ENCODE measurements at regions not wholly inside any gene's neighbourhood (a gene's known extent, or its start where the extent isn't known, plus 50 kb on each side); places are given as distances from the start of the nearest gene placed in this dataset.
"Not testable (repeated sequence)": the region's sequence is repeated elsewhere in the genome, so short reads cannot be mapped to it uniquely, and the experiment has no call there.

DNA sequence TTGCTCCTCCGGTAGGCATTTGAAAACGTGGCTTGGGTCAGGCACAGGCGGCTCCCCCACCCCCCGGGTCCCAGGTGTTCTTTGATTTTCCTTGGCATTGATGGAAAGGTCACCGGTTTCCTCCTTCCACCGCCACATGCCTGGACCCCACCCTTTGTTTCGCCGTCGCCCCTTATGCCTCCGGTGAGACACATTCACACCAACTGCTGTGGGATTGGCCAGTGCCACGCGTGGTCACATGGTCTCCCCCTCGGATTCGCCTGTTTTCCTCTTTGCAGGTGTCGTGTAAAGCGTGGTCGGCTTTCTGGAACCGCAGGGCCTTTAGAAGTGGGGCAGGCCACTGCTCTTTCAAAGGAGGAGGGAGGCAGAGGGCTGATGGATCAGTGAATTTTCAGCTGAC, 101.2 kb upstream of the FOXD4L5 start:
- H3K4me3 Mint-ChIP-seq (ENCODE audit: unreplicated experiment) = peak overlapping the region; percentile 78
- not testable (repeated sequence) for H3K4me1 Mint-ChIP-seq (ENCODE audit: unreplicated experiment)

GRCh38 chr9:65385655-65386024, 100.6 kb upstream of the FOXD4L5 start:
- Mint-ChIP-seq H3K27me3 (ENCODE audit: unreplicated experiment) (peaks cover 17% of the 10 kb centered on the region), H3K27ac (ENCODE audit: unreplicated experiment) (peak overlapping the region; percentile 84), H3K9me3 (ENCODE audit: unreplicated experiment) (peaks cover 31% of the 10 kb centered on the region), H3K4me3 (ENCODE audit: unreplicated experiment) (peak overlapping the region; percentile 78), H3K36me3 (ENCODE audit: low read depth, unreplicated experiment) (peaks cover 18% of the 10 kb centered on the region)
- H3K4me1 Mint-ChIP-seq (ENCODE audit: unreplicated experiment); DNase-seq (ENCODE audit: low spot score): not testable (repeated sequence)

More for the DNA sequence above, 101.2 kb upstream of the FOXD4L5 start:
- Mint-ChIP-seq H3K9me3 (ENCODE audit: unreplicated experiment) (peaks cover 31% of the 10 kb centered on the region), H3K27me3 (ENCODE audit: unreplicated experiment) (peaks cover 22% of the 10 kb centered on the region), H3K36me3 (ENCODE audit: low read depth, unreplicated experiment) (peaks cover 22% of the 10 kb centered on the region), H3K27ac (ENCODE audit: unreplicated experiment) (peak overlapping the region; percentile 84)
- not testable (repeated sequence) for DNase-seq (ENCODE audit: low spot score)

DNA sequence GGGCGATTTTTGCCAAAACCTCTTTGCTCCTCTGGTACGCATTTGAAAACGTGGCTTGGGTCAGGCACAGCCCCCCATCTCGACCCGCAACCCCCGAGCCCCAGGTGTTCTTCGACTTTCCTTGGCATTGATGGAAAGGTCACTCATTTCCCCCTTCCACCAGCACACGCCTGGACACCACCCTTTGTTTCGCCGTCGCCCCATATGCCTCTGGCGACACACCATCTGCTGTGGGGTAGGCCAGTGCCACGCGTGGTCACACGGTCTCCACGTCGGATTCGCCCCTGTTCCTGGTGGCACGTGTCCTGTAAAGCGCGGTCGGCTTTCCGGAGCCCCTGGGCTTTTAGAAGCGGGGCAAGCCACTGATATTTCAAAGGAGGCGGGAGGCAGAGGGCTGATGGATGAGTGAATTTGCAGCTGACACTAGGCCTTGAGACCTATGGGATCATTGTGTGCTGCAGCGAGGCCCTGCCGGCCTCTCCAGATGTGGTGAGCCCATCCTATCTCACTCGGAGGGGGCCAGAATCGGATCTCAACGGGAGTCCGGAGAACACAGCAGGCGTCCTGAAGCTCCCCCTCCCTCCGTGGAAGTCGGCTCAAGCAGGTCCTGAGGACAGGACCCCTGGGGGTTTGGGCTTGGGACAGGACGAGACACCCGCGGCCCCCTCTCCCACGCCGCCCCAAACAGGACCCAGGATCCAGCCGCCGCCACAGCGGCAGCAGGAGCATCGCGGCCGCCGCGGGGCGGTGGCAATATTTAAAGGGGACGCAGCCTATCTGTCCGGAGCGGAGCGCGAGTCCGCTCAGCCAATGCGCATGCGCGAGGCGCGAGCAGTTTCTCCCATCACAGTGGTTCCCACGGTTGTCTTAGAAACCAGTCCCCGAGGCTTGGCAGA, 100.0 kb upstream of the FOXD4L5 start:
- Mint-ChIP-seq H3K27ac (ENCODE audit: unreplicated experiment) (peak overlapping the region; percentile 70), H3K9me3 (ENCODE audit: unreplicated experiment) (peaks cover 31% of the 10 kb centered on the region), H3K27me3 (ENCODE audit: unreplicated experiment) (peaks cover 17% of the 10 kb centered on the region), H3K36me3 (ENCODE audit: low read depth, unreplicated experiment) (peaks cover 18% of the 10 kb centered on the region)
- DNase-seq (ENCODE audit: low spot score); H3K4me3 Mint-ChIP-seq (ENCODE audit: unreplicated experiment); H3K4me1 Mint-ChIP-seq (ENCODE audit: unreplicated experiment): not testable (repeated sequence)

- H3K9me3 Mint-ChIP-seq (ENCODE audit: unreplicated experiment) = peaks cover 26% of the 10 kb centered on the region
- H3K4me3 Mint-ChIP-seq (ENCODE audit: unreplicated experiment); DNase-seq (ENCODE audit: low spot score); H3K4me1 Mint-ChIP-seq (ENCODE audit: unreplicated experiment); H3K27ac Mint-ChIP-seq (ENCODE audit: unreplicated experiment): not testable (repeated sequence)
- H3K36me3 Mint-ChIP-seq (ENCODE audit: low read depth, unreplicated experiment) = peaks cover 14% of the 10 kb centered on the region
- peaks cover 16% of the 10 kb centered on the region for H3K27me3 Mint-ChIP-seq (ENCODE audit: unreplicated experiment)
These were observed 99.1 kb upstream of the FOXD4L5 start for GRCh38 chr9:65384066-65384465.

DNA sequence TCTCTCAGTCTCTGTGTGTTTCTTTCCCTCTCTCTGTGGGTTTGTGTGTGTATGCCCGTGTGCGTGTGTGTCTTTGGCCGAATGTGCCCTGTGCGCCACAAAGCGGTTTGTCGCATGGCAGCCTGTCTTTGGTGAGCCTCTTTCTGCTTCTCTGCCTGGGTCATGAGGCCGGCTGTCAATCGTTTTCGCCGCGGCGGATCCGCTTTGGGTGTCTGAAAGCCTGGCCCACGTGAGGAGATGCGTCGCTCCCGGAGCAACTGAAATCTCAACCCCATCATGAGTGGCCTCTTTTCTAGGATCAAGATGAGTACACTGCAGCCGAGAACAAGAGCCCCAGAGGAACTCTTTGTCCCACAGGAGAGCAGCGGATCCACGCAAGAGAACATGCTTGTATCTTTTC, 98.6 kb upstream of the FOXD4L5 start:
- peaks cover 14% of the 10 kb centered on the region for H3K36me3 Mint-ChIP-seq (ENCODE audit: low read depth, unreplicated experiment)
- not testable (repeated sequence) for H3K4me3 Mint-ChIP-seq (ENCODE audit: unreplicated experiment); H3K27ac Mint-ChIP-seq (ENCODE audit: unreplicated experiment); DNase-seq (ENCODE audit: low spot score); H3K4me1 Mint-ChIP-seq (ENCODE audit: unreplicated experiment)
- peaks cover 16% of the 10 kb centered on the region for H3K27me3 Mint-ChIP-seq (ENCODE audit: unreplicated experiment)
- peaks cover 26% of the 10 kb centered on the region for H3K9me3 Mint-ChIP-seq (ENCODE audit: unreplicated experiment)

- not testable (repeated sequence) for H3K4me1 Mint-ChIP-seq (ENCODE audit: unreplicated experiment); DNase-seq (ENCODE audit: low spot score); H3K27ac Mint-ChIP-seq (ENCODE audit: unreplicated experiment); H3K4me3 Mint-ChIP-seq (ENCODE audit: unreplicated experiment)
- peaks cover 26% of the 10 kb centered on the region for H3K9me3 Mint-ChIP-seq (ENCODE audit: unreplicated experiment)
- H3K27me3 Mint-ChIP-seq (ENCODE audit: unreplicated experiment) = peaks cover 13% of the 10 kb centered on the region
- H3K36me3 Mint-ChIP-seq (ENCODE audit: low read depth, unreplicated experiment) = peaks cover 14% of the 10 kb centered on the region
These were observed 97.8 kb upstream of the FOXD4L5 start for GRCh38 chr9:65382701-65383318.
